GM23338 (cell line): ENCODE measurements at regions not wholly inside any gene's neighbourhood (a gene's known extent, or its start where the extent isn't known, plus 50 kb on each side); places are given as distances from the start of the nearest gene placed in this dataset.

Source experiments
- ATAC-seq: fragments of 200-7000 bp; cut with Tn5 transposase; 3 replicates; pipeline ENCODE4 v1.9.1; 2020
- DNase-seq: peaks from one replicate; pipeline ENCODE4 v3.0.0-alpha.2; 2015; ENCODE audit warnings: low spot score
- H2AFZ ChIP-seq: fragments of 200-600 bp; sonication (generic); 2 replicates; pipeline ENCODE4 v1.8.0; 2016; ENCODE audit warnings: antibody characterized with exemption, mild to moderate bottlenecking, moderate library complexity
- H3F3A ChIP-seq: fragments of 200-600 bp; sonication (generic); replicated peaks from 2 replicates; pipeline ENCODE4 v1.8.0; 2017; ENCODE audit warnings: antibody characterized with exemption, mixed run types, low read depth
- H3K27ac ChIP-seq: fragments of 200-600 bp; sonication (generic); 2 replicates; pipeline ENCODE4 v1.6.1; 2016; ENCODE audit warnings: low read depth
- H3K27me3 ChIP-seq: fragments of 200-600 bp; sonication (generic); 2 replicates; pipeline ENCODE4 v1.8.0; 2016; ENCODE audit warnings: mild to moderate bottlenecking, mixed run types, moderate library complexity; ENCODE audit not compliant: insufficient read depth
- H3K36me3 ChIP-seq: fragments of 200-600 bp; sonication (generic); 2 replicates; pipeline ENCODE4 v1.8.0; 2016; ENCODE audit warnings: mild to moderate bottlenecking; ENCODE audit not compliant: insufficient read depth
- H3K4me1 ChIP-seq: fragments of 200-600 bp; sonication (generic); 2 replicates; pipeline ENCODE4 v1.8.0; 2016; ENCODE audit warnings: mild to moderate bottlenecking, moderate library complexity; ENCODE audit not compliant: insufficient read depth
- H3K4me2 ChIP-seq: fragments of 200-600 bp; sonication (generic); 2 replicates; pipeline ENCODE4 v1.7.1; 2017; ENCODE audit warnings: mixed run types
- H3K4me3 ChIP-seq: fragments of 200-600 bp; sonication (generic); 2 replicates; pipeline ENCODE4 v1.6.1; 2016; ENCODE audit warnings: mixed run types
- H3K79me2 ChIP-seq: fragments of 200-600 bp; sonication (generic); replicated peaks from 2 replicates; pipeline ENCODE4 v1.8.0; 2017; ENCODE audit warnings: mild to moderate bottlenecking; ENCODE audit not compliant: insufficient read depth
- H3K9me2 ChIP-seq: fragments of 200-600 bp; sonication (generic); 2 replicates; pipeline ENCODE4 v1.8.0; 2017; ENCODE audit not compliant: insufficient read depth
- H4K20me1 ChIP-seq: fragments of 200-600 bp; sonication (generic); replicated peaks from 2 replicates; pipeline ENCODE4 v1.8.0; 2017; ENCODE audit warnings: mild to moderate bottlenecking; ENCODE audit not compliant: insufficient read depth
- H3K27ac Mint-ChIP-seq: 2 replicates; pipeline ENCODE4 v1.8.0; 2020; ENCODE audit warnings: inconsistent platforms, mild to moderate bottlenecking, moderate library complexity, mixed read lengths
- H3K27me3 Mint-ChIP-seq: 3 replicates; pipeline ENCODE4 v1.8.0; 2022; ENCODE audit warnings: low read depth, mild to moderate bottlenecking, moderate library complexity, mixed read lengths, inconsistent platforms; ENCODE audit not compliant: insufficient read depth, poor library complexity
- H3K36me3 Mint-ChIP-seq: 3 replicates; pipeline ENCODE4 v1.8.0; 2021; ENCODE audit warnings: low read depth, mild to moderate bottlenecking, inconsistent platforms, moderate library complexity, mixed read lengths
- H3K4me1 Mint-ChIP-seq: 3 replicates; pipeline ENCODE4 v1.8.0; 2020; ENCODE audit warnings: mild to moderate bottlenecking, inconsistent platforms, mixed read lengths
- H3K4me3 Mint-ChIP-seq: 3 replicates; pipeline ENCODE4 v1.8.0; 2021; ENCODE audit warnings: moderate library complexity, mild to moderate bottlenecking, inconsistent platforms, mixed read lengths
- H3K9me3 Mint-ChIP-seq: 3 replicates; pipeline ENCODE4 v1.8.0; 2020; ENCODE audit warnings: moderate library complexity, mild to moderate bottlenecking, inconsistent platforms, mixed read lengths
- CREB1 ChIP-seq: fragments of 250-450 bp; sonication (Bioruptor Pico); IDR thresholded peaks from 2 replicates; pipeline ENCODE4 v1.5.0; 2020; ENCODE audit warnings: low read depth, mild to moderate bottlenecking, moderate library complexity
- CTCF ChIP-seq, 2 experiments: fragments of 200-600 bp in 1 of 2; sonication (generic) in 1 of 2; conservative IDR thresholded peaks; 2 replicates each; pipeline versions ENCODE4 v1.5.1 to v1.6.1; 2016 to 2017; ENCODE audit warnings: antibody characterized with exemption in 2 of 2, low read depth in 2 of 2, mild to moderate bottlenecking in 2 of 2, moderate library complexity in 1 of 2
- ETS1 ChIP-seq: IDR thresholded peaks from 2 replicates; pipeline ENCODE4 v1.6.1; 2016; ENCODE audit warnings: antibody characterized with exemption
- EZH2 ChIP-seq: fragments of 200-600 bp; sonication (generic); IDR thresholded peaks from one replicate; pipeline ENCODE4 v1.8.0; 2017; ENCODE audit warnings: antibody characterized with exemption, mild to moderate bottlenecking, low read depth; ENCODE audit not compliant: unreplicated experiment
- EZH2phosphoT487 ChIP-seq: fragments of 200-600 bp; sonication (generic); IDR thresholded peaks from one replicate; pipeline ENCODE4 v1.8.1; 2018; ENCODE audit warnings: antibody characterized with exemption; ENCODE audit not compliant: unreplicated experiment
- JUNB ChIP-seq: IDR thresholded peaks from one replicate; pipeline ENCODE4 v1.6.1; 2016; ENCODE audit warnings: antibody characterized with exemption; ENCODE audit not compliant: unreplicated experiment
- NANOG ChIP-seq: IDR thresholded peaks from 2 replicates; pipeline ENCODE4 v1.6.1; 2016; ENCODE audit warnings: antibody characterized with exemption, borderline replicate concordance
- POLR2AphosphoS5 ChIP-seq: IDR thresholded peaks from 2 replicates; pipeline ENCODE4 v1.6.1; 2016; ENCODE audit warnings: antibody characterized with exemption, low read depth
- REST ChIP-seq: IDR thresholded peaks from one replicate; pipeline ENCODE4 v1.6.1; 2018; ENCODE audit warnings: antibody characterized with exemption; ENCODE audit not compliant: unreplicated experiment
- STAT1 ChIP-seq: IDR thresholded peaks from one replicate; pipeline ENCODE4 v1.6.1; 2016; ENCODE audit warnings: antibody characterized with exemption; ENCODE audit not compliant: unreplicated experiment
- ZNF114 ChIP-seq: fragments of 250-450 bp; sonication (Bioruptor Pico); IDR thresholded peaks from 2 replicates; pipeline ENCODE4 v1.5.0; 2020; ENCODE audit warnings: mild to moderate bottlenecking, moderate library complexity
- ZNF331 ChIP-seq: fragments of 250-450 bp; sonication (Bioruptor Pico); IDR thresholded peaks from 2 replicates; pipeline ENCODE4 v1.5.0; 2020; ENCODE audit warnings: low read depth, mild to moderate bottlenecking, moderate library complexity
- ZNF462 ChIP-seq: fragments of 250-450 bp; sonication (Bioruptor Pico); IDR thresholded peaks from 2 replicates; pipeline ENCODE4 v1.5.0; 2020; ENCODE audit warnings: mild to moderate bottlenecking, moderate library complexity

GRCh38 chr3:102230057-102230456 lies 204.8 kb upstream of the ZPLD1 start:
- H3K36me3 ChIP-seq: no peaks in the 10 kb centered on the region
- H3K4me2 ChIP-seq: no peak overlapping the region
- no peak overlapping the region for H3K4me3 ChIP-seq
- H3K9me2 ChIP-seq: no peaks in the 10 kb centered on the region
- Mint-ChIP-seq H3K4me3 (no peak overlapping the region), H3K36me3 (no peaks in the 10 kb centered on the region), H3K4me1 (peaks cover 8% of the 10 kb centered on the region; the same call in 2 of the 3 replicates), H3K27ac (peak overlapping the region; percentile 74; the same call in 1 of the 2 replicates), H3K9me3 (no peaks in the 10 kb centered on the region), H3K27me3 (peaks cover 2% of the 10 kb centered on the region)
- H4K20me1 ChIP-seq: no peaks in the 10 kb centered on the region
- no peak for TF ChIP-seq ZNF462 (CRISPR knock-in tag)
- no peak for TF ChIP-seq CTCF (conservative IDR thresholded peaks at IDR 0.05; ENCODE audit: low read depth in 2 of 2)
- no peak for TF ChIP-seq REST
- no peak for TF ChIP-seq EZH2
- no peak for TF ChIP-seq STAT1
- no peak for TF ChIP-seq POLR2AphosphoS5
- TF ChIP-seq ZNF114: no peak
- TF ChIP-seq JUNB: no peak
- no peak for TF ChIP-seq CREB1 (CRISPR knock-in tag)
- TF ChIP-seq NANOG: no peak
- no peak for TF ChIP-seq ETS1
- no peak for TF ChIP-seq ZNF331 (CRISPR knock-in tag)
- no peak for TF ChIP-seq EZH2phosphoT487
- no peaks in the 10 kb centered on the region for H3K27me3 ChIP-seq
- DNase-seq (no peak), ATAC-seq (no peak)
- H3F3A ChIP-seq: no peaks in the 10 kb centered on the region
- no peaks in the 10 kb centered on the region for H3K4me1 ChIP-seq
- peak overlapping the region; percentile 40 for H2AFZ ChIP-seq
- no peaks in the 10 kb centered on the region for H3K79me2 ChIP-seq
- H3K27ac ChIP-seq: no peak overlapping the region
